GM12892 (cell line): ENCODE measurements at regions not wholly inside any gene's neighbourhood (a gene's known extent, or its start where the extent isn't known, plus 50 kb on each side); places are given as distances from the start of the nearest gene placed in this dataset.

Experiments used
- POLR2A ChIP-seq: IDR thresholded peaks from 2 replicates; pipeline ENCODE4 v1.6.1; 2011; ENCODE audit warnings: low read depth, low read length, control low read depth
- POLR2AphosphoS5 ChIP-seq: IDR thresholded peaks from 2 replicates; pipeline ENCODE4 v1.6.1; 2011; ENCODE audit warnings: low read depth, low read length, control low read depth

- TF ChIP-seq POLR2AphosphoS5, result no peak
- TF ChIP-seq POLR2A, result no peak
Measured at GRCh38 chr13:40200273-40200978, 466.0 kb downstream of the FOXO1 start.
